Upper lobe of left lung (tissue), 6 donors: ENCODE measurements at regions not wholly inside any gene's neighbourhood (a gene's known extent, or its start where the extent isn't known, plus 50 kb on each side); places are given as distances from the start of the nearest gene placed in this dataset.
"Not testable (repeated sequence)": the region's sequence is repeated elsewhere in the genome, so short reads cannot be mapped to it uniquely, and the experiment has no call there.

Source experiments
- ATAC-seq, 2 donors: fragments of 200-7000 bp; cut with Tn5 transposase; one replicate each; pipeline ENCODE4 v1.9.1; 2022; ENCODE audit warnings: mild to moderate bottlenecking in 2 of 2, moderate library complexity in 2 of 2; ENCODE audit not compliant: low FRiP score in 2 of 2
- DNase-seq, 2 donors: peaks; one replicate each; pipeline ENCODE4 v3.0.0-alpha.2; 2019 to 2020
- H3K27ac ChIP-seq, 4 donors: fragments of 200-600 bp; sonication (generic); one replicate each; pipeline ENCODE4 v1.5.1; 2016 to 2019
- H3K27me3 ChIP-seq, 4 donors: fragments of 200-600 bp; sonication (generic); one replicate each; pipeline ENCODE4 v1.5.1; 2017 to 2019
- H3K36me3 ChIP-seq, 4 donors: fragments of 200-600 bp; sonication (generic); one replicate each; pipeline ENCODE4 v1.5.1; 2016 to 2019
- H3K4me1 ChIP-seq, 4 donors: fragments of 200-600 bp; sonication (generic); one replicate each; pipeline ENCODE4 v1.5.1; 2018 to 2019
- H3K4me3 ChIP-seq, 4 donors: fragments of 200-600 bp; sonication (generic); one replicate each; pipeline ENCODE4 v1.5.1; 2017 to 2019; ENCODE audit warnings: mild to moderate bottlenecking in 2 of 4, moderate library complexity in 1 of 4
- H3K9me3 ChIP-seq, 4 donors: fragments of 200-600 bp; sonication (generic); one replicate each; pipeline ENCODE4 v1.5.1; 2018 to 2019
- CTCF ChIP-seq, 6 experiments: fragments of 450-650 bp in 4 of 6; fragments of 200-600 bp in 2 of 6; sonication (generic) in 2 of 6; IDR thresholded peaks; one replicate each; pipeline ENCODE4 v1.5.1; 2016 to 2019; ENCODE audit warnings: antibody characterized with exemption in 6 of 6
- EP300 ChIP-seq, 4 donors: sonication (generic); formaldehyde crosslinking; IDR thresholded peaks; one replicate each; pipeline ENCODE4 v1.5.1; 2017; ENCODE audit warnings: antibody characterized with exemption in 4 of 4, control low read depth in 2 of 4
- POLR2A ChIP-seq, 4 donors: fragments of 450-650 bp; IDR thresholded peaks; one replicate each; pipeline ENCODE4 v1.5.1; 2016 to 2017; ENCODE audit warnings: antibody characterized with exemption in 4 of 4, mild to moderate bottlenecking in 2 of 4
- POLR2AphosphoS5 ChIP-seq, 2 donors: sonication (generic); formaldehyde crosslinking; IDR thresholded peaks; one replicate each; pipeline ENCODE4 v1.5.1; 2017; ENCODE audit warnings: antibody characterized with exemption in 2 of 2
- WGBS, 2 donors: methylation state at CpG; one replicate each; pipeline ENCODE4 v1.1.5; 2017 to 2018; 5-methylcytosine and 5-hydroxymethylcytosine counted together
- donor health status: DM: no; HTN: no; CAD: no; lungs with moderate emphysema.
- donor health status: DM: no; HTN: yes; CAD: no; lungs with severe emphysema.

- Histone ChIP-seq H3K4me3 (no peak overlapping the region), H3K27me3 (no peaks in the 10 kb centered on the region), H3K27ac (no peak overlapping the region), H3K9me3 (no peaks in the 10 kb centered on the region), H3K36me3 (no peaks in the 10 kb centered on the region), H3K4me1 (no peaks in the 10 kb centered on the region)
- TF ChIP-seq EP300 (IDR thresholded peaks at IDR 0.05) (no peak), POLR2AphosphoS5 (IDR thresholded peaks at IDR 0.05) (no peak), POLR2A (IDR thresholded peaks at IDR 0.05) (no peak)
- DNase-seq, result no peak
- no peak for ATAC-seq
- WGBS, 2 donors, result 26 to 41% methylated on average over 1 of the region's 1 CpG
Measured at GRCh38 chr12:71385155-71385554, 54.4 kb upstream of the LGR5 start.

DNA sequence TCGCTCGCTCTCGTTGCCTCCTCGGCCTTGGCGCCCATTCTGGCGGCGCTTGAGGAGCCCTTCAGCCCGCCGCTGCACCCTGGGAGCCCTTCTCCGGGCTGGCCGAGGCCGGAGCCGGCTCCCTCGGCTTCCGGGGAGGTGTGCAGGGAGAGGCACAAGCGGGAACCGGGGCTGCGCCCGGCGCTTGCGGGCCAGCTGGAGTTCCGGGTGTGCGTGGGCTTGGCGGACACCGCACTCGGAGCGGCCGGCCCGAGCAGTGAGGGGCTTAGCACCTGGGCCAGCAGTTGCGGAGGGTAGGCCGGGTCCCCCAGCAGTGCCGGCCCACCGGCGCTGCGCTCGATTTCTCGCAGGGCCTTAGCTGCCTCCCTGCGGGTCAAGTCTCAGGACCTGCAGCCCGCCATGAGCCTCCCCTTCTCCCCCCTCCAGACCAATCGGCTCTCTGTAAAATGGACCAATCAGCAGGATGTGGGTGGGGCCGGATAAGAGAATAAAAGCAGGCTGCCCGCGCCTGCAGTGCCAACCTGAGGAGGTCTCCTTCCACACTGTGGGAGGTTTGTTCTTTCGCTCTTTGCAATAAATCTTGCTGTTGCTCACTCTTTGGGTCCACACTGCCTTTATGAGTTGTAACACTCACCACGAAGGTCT is 62.8 kb upstream of the LGR5 start:
- ATAC-seq, H3K4me3 ChIP-seq, H3K4me1 ChIP-seq, H3K27me3 ChIP-seq, H3K27ac ChIP-seq, H3K36me3 ChIP-seq, H3K9me3 ChIP-seq: not testable (repeated sequence)
- WGBS, 2 donors, result 91 to 93% methylated on average over 21 to 44 of the region's 45 CpGs
- DNase-seq, result peak in 1 of 2 donors; percentile 80

GRCh38 chr12:71371122-71371521 is 68.5 kb upstream of the LGR5 start:
- H3K27ac ChIP-seq, result no peak overlapping the region
- no peak overlapping the region for H3K4me3 ChIP-seq
- no peaks in the 10 kb centered on the region for H3K4me1 ChIP-seq
- peak in 1 of 2 donors; percentile 54 for ATAC-seq
- 40 to 46% methylated on average over 2 of the region's 2 CpGs for WGBS, 2 donors
- no peak for DNase-seq
- no peaks in the 10 kb centered on the region for H3K27me3 ChIP-seq
- no peaks in the 10 kb centered on the region for H3K36me3 ChIP-seq
- no peaks in the 10 kb centered on the region for H3K9me3 ChIP-seq
- no peak for TF ChIP-seq POLR2AphosphoS5 (IDR thresholded peaks at IDR 0.05)
- TF ChIP-seq CTCF (IDR thresholded peaks at IDR 0.05), result no peak
- TF ChIP-seq POLR2A (IDR thresholded peaks at IDR 0.05), result no peak
- TF ChIP-seq EP300 (IDR thresholded peaks at IDR 0.05), result no peak

GRCh38 chr12:71360013-71360412 is 79.6 kb upstream of the LGR5 start:
- Histone ChIP-seq H3K4me3 (no peak overlapping the region), H3K27ac (no peak overlapping the region), H3K9me3 (peaks cover 3 to 13% (median 7%) of the 10 kb centered on the region in 4 donors), H3K27me3 (no peaks in the 10 kb centered on the region), H3K4me1 (no peaks in the 10 kb centered on the region), H3K36me3 (no peaks in the 10 kb centered on the region)
- DNase-seq (no peak), ATAC-seq (no peak)
- 88 to 100% methylated on average over 1 of the region's 1 CpG for WGBS, 2 donors
- TF ChIP-seq POLR2A (IDR thresholded peaks at IDR 0.05) (no peak), POLR2AphosphoS5 (IDR thresholded peaks at IDR 0.05) (no peak), CTCF (IDR thresholded peaks at IDR 0.05) (no peak), EP300 (IDR thresholded peaks at IDR 0.05) (no peak)

- no peak overlapping the region for H3K4me3 ChIP-seq
- DNase-seq, result no peak
- H3K36me3 ChIP-seq, result no peaks in the 10 kb centered on the region
- no peak for TF ChIP-seq EP300 (IDR thresholded peaks at IDR 0.05)
- no peak for TF ChIP-seq POLR2AphosphoS5 (IDR thresholded peaks at IDR 0.05)
- TF ChIP-seq CTCF (IDR thresholded peaks at IDR 0.05), result no peak
- TF ChIP-seq POLR2A (IDR thresholded peaks at IDR 0.05), result no peak
- H3K9me3 ChIP-seq, result peaks cover 3 to 13% (median 7%) of the 10 kb centered on the region in 4 donors
- H3K4me1 ChIP-seq, result no peaks in the 10 kb centered on the region
- no peak overlapping the region for H3K27ac ChIP-seq
- 0 to 52% methylated on average over 1 of the region's 1 CpG for WGBS, 2 donors
- H3K27me3 ChIP-seq, result no peaks in the 10 kb centered on the region
- no peak for ATAC-seq
Measured at GRCh38 chr12:71356569-71356968, 83.0 kb upstream of the LGR5 start.

DNA sequence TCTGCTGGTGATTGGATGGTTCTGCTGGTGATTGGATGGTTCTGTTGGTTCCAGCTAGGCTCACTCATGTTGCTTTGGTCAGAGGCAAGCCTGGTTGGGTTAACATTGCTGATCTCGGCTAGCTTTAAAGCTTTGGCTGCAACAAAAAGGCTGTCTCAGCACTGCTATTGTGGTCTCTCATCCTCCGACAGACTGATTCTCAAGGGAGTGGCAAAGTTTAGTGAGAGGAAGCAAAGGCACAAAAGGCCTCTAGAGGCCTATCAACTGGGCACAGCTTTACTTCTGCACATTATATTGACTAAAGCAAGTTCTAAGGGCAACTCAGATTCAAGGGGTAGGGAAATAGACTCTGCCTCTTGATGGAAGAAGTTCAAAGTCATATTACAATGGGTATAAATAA is 84.7 kb upstream of the LGR5 start:
- WGBS, 2 donors, result 50 to 77% methylated on average over 2 of the region's 2 CpGs
- H3K27ac ChIP-seq, result no peak overlapping the region
- H3K9me3 ChIP-seq, result peaks cover 0 to 10% (median 2%) of the 10 kb centered on the region in 4 donors
- no peak for TF ChIP-seq POLR2A (IDR thresholded peaks at IDR 0.05)
- TF ChIP-seq POLR2AphosphoS5 (IDR thresholded peaks at IDR 0.05), result no peak
- ATAC-seq (no peak), DNase-seq (no peak)
- no peaks in the 10 kb centered on the region for H3K27me3 ChIP-seq
- H3K4me3 ChIP-seq, result no peak overlapping the region
- no peaks in the 10 kb centered on the region for H3K4me1 ChIP-seq
- H3K36me3 ChIP-seq, result no peaks in the 10 kb centered on the region
